DMS53 treated with DMSO at 0.1 percent for 48 hours (cell line): ENCODE measurements at regions not wholly inside any gene's neighbourhood (a gene's known extent, or its start where the extent isn't known, plus 50 kb on each side); places are given as distances from the start of the nearest gene placed in this dataset.
"Not testable (repeated sequence)": the region's sequence is repeated elsewhere in the genome, so short reads cannot be mapped to it uniquely, and the experiment has no call there.

ENCODE experiments used
- DNase-seq: peaks from one replicate; lab custom pipeline; 2025; ENCODE audit not compliant: unreplicated experiment; lab: John Stamatoyannopoulos, UW

DNA sequence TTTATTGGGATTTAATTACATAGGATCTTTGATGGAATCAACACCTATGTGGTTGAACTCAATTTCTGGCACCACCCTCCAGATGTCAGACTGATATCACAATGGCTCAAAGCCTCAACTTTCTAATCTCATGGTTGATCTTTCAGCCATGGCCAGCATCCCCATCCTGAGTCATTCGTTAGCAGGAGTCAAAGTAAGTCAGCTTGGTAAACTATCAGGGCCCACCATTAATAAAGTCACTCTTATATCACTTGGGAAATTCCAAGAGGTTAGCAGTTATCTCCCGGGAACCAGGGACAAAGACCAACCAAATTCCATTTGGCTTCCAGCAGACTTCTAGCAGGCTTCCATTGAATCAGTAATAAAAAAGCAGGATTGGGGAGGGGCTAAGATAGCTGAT is 50.7 kb upstream of the TNFSF4 start:
- DNase-seq, result no peak

DNA sequence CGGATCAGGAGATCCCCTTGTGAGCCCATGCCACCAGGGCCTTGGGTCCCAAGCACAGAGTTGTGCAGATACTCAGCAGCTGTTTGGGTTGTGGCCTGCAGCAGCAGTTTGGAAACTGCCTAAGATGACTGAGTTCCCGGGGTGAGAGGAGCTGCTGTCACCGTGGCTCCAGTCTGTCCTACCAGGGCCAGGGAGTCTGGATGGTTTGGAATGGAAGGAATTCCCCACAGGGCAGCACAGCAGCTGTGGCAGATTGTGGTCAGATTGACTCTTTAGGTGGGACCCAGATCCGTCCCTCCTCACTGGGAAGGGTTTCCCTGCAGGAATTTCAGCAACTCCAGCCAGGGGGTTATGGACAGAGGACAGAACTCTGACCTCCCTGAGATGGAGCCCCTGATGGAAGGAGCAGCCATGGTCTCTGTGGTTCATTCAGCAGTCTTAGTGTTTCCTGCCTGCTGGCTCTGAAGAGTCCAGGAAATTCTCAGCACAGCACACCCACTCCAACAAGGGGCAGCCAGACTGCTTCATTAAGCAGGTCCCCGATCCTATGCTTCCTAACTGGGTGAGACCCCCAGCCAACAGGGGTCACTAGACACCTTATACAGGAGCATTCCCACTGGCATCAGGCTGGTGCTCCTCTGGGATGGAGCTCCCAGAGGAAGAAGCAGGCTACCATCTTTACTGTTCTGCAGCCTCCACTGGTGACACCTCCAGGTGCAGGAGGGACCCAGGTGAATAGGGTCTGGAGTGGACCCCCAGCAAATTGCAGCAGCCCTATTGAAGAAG is 51.5 kb upstream of the TNFSF4 start:
- DNase-seq, result no peak

DNA sequence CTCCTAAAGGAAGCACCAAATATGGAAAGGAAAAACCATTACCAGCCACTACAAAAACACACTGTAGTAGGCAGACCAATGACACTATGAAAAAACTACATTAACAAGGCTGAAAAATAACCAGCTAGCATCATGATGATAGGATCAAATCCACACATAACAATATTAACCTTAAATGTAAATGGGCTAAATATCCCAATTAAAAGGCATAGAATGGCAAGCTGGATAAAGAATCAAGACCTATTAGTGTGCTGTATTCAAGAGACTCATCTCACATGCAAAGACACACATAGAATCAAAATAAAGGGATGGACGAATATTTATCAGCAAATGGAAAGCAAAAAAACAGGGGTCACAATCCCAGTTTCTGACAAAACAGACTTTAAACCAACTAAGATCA is 53.2 kb upstream of the TNFSF4 start:
- not testable (repeated sequence) for DNase-seq

DNA sequence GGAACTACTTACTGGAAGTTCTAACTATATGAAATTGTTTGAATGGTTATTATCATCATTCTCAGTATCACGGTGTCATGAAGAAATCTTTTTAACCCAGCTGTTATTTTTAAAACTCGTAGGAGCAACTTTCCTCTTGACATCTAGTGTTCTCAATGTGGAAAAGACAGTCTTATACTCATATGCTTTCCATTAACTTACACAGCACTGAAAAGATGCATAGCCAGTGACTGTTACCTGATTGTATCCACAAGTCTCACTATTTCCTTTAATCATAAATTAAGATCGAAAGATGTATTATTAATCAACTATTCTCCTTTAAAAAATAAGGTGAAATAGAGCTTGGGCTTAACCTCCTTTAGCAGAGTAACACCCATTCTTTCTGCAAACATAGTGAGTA is 59.7 kb upstream of the TNFSF4 start:
- DNase-seq, result no peak

DNA sequence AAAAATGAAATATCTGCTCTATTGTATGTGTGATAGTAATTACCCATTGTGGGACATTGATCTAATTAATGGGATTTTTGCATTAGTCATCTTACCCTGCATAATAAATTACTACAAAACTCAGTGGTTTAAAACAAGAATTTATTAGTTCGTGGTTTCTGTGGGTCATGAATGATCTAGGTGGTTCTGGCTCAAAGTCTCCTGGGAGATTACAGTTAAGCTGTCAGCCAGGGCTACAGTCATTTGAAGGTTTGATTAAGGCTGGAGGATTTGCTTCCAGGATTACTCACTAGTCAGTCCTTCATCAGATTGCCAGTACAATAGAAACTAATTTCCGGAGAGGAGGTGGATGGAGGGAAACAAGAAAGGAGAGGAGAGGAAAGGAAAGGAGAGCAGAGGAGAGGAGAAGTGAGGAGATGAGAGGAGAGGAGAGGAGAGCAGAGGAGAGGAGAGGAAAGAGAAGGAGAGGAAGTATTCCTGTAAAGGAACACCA is 60.4 kb upstream of the TNFSF4 start:
- no peak for DNase-seq

DNA sequence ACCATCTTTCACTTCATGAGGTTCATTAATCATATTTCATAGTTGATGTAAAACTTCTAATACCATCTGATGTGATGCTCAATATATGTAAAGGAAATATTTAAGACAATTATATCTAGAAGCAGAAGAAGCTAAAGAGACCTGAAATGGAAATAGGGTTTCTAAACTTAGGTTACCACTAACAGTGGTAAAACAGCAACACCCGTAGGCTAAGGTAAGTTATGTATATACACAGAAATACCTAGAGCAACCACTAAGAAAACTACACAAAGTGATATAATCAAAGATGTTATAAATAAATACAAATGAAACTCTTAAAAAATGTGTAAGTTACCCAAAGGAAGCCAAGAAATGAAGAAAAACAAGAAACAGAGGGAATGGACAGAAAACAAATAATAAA is 61.1 kb upstream of the TNFSF4 start:
- no peak for DNase-seq

DNA sequence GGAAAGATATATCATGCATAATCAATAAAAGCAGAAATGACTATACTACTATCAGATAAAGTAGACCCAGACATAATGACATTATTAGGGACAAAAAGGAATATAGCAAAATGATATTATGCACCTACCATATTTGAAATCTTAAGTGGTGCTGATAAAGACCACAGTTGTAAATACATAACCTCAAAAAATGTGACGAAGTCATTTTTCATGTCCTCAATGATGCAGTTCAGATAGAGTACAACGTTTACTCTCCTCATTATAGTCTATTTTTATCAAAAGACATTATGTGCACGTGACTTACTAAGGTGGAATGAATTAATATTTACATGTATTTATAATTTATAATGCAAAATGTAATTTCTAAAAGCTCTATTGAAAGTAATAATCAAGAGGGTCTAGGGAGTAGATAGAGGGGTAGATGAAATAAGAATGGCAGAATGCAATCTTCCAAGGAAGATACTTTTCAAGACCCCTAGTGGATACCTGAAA is 61.7 kb upstream of the TNFSF4 start:
- no peak for DNase-seq

DNA sequence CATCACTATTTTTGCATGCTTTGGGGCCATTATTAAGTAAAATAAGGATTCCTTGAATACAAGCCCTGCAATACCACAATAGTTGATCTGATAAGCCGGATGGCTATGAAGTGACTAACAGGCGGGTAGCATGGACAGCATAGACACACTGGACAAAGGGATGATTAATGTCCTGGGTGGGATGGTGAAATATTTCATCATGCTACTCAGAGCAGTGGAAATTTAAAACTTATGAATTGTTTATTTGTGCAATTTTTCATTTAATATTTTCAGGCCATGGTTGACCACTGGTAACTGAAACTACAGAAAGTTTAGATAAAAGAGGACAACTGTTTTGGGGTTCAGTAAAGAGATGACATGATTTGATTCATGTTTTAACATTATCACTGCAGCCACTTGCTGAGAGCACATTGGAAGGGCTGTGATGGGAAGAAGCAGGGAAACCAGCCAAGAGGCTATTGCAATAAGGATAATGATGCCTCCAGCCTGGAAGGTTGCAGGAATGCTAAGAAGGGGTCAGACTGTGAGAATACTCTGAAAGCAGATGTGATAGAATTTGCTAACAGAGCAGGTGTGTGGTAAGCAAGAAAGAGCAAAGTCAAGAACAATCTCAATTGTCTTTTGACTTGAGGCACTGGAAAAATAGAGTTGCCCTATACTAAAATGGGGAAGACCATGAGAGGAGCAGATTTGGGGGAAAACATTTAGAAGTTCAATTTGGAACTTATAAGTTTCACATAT is 62.5 kb upstream of the TNFSF4 start:
- DNase-seq, result no peak

DNA sequence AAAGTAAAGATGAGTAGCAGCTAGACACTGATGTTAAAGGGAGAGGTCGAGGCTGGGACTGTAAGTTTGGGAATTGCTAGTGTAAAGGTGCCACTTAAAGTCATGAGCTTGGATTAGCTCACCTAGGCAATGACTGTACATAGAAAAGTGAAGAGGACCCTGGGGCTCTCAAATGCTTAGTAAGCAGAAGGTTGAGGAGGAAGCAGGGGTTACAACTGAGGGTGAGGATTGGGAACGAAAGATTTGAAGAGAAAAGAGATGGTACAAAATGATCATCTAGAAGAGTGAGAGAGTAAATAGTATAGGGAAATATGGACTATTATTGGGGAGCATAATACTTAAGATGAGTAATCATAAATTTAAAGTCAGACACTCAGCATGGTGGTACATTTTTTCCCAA is 63.1 kb upstream of the TNFSF4 start:
- no peak for DNase-seq

DNA sequence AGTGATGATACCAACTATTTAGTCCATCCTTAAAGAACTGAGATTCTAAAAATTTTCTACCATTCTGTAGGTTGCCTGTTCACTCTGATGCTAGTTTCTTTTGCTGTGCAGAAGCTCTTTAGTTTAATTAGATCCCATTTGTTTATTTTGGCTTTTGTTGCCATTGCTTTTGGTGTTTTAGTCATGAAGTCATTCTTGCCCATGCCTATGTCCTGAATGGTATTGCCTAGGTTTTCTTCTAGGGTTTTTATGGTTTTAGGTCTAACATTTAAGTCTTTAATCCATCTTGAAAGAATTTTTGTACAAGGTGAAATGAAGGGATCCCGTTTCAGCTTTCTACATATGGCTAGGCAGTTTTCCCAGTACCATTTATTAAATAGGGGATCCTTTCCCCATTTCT is 63.9 kb upstream of the TNFSF4 start:
- not testable (repeated sequence) for DNase-seq

DNA sequence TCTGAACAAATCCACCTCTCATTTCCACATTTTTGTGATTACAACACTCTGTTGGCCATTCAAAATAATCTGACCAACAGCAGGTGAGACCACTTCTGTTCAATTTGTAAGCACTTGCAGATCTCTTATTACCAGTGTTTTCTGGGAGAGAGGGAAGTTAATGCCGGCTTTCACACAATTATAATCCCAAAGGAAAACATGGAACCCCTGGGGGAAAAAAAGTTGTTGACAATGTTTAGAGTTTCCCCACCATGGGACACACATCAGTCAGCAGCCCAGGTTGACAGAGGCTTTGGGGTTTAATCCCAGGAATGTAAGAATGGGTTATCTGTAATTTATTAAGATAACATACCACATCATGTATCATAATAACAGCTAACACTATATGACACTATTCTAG is 68.4 kb upstream of the TNFSF4 start:
- DNase-seq, result no peak

DNA sequence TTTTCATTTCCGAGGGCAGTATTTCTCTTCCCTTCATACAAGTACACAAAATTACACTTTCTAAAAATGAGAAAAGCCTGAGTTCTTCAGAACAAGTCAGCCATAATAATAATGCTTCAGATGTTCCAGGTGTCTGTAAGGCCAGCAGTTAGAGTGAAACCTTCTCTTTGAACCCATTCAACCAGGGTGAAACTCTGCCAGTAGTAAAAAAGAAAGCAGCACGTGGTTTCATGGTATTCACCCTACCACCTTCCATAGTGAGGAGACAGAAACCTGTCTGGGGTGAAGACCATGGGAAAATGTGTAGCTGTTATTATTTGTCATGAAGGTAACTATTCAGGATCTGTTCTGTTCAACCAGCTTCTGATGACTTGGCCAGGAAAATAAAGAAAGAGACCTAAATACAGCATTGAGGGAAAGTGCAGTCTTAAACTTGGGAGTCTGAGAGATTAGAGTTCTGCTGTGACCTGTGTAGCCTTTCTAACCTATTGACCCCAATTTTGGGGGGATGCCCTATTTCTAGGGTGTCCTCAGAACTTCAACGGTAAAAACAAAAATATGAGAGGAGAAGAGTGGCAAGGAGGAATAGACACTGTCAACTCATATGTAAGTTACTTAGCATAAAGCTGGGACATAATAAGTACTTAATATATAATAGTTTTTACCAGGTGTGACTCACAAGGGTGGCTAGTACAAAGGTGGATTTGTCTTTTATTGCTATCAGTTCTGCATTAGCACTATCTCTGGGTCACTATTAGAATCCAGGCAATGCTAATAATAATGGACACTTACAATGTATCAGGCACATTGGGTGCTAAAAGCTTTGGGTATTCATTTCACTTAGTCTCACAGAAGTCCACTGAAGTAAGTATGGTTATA is 70.0 kb upstream of the TNFSF4 start:
- no peak for DNase-seq

DNA sequence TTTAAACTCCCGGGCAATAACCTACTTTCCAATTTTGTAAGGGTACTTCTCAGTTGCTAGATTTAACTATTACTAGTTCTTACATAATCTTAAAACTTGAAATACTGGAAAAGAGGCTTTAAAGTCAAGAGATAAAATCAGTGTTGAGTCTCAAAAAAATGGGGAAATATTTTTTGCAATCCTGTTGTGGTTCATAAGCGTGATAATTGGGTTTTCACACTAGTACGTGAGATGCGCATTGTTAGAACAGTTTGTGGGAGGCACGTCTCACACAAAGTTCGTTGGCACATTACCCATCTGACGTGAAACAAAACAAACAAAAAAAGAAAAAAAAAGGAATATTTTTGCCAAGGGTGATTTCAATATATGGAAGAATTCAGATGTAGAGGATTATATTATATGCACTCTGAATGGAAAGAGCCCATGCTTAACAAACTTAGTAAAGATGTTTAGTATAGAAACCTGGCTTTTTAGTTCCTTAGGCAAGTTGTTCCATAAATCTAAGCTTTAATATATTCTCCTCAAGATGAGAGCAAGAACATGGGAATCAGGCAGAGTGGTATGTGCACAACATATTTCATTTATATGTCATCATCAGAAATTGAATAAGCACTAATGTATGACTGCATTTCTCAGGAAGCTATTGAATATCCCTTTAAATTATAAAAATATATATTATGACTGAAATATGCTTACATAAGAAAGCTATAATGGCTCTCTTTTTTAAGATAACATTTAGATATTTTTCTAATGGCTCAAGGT is 73.9 kb upstream of the TNFSF4 start:
- DNase-seq, result no peak

DNA sequence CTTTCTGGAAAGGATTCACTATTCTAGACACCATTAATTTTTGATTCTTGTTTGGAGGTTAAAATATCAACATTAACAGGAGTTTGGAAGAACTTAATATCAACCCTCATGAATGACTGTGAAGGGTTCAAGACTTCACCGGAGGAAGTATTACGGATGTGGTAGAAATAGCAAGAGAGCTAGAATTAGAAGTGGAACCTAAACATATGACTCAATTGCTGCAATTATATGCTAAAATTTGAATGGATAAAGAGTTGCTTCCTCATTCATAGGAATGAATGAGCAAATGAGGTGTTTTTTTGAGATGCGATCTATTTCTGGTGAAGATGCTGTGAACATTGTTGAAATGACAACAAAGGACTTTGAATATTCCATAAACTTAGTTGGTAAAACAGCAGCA is 77.9 kb upstream of the TNFSF4 start:
- no peak for DNase-seq

DNA sequence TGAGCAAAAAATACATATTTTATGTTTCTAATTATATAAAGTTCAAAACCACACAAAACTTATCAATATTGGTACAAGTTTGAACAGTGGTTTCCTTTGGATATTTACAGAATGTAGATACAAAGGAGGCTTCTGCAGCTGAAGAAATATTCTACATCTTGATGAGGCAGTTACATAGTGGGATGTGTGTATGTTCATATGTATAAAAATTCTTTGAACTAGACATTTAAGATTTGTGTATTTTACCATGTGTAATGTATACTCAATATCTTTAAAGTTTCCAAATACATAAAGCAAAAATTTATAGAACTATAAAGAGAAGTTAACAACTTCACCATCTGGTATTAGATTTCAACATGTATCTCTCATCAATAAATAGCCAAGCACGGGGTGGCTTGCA is 80.7 kb upstream of the TNFSF4 start:
- DNase-seq, result no peak

DNA sequence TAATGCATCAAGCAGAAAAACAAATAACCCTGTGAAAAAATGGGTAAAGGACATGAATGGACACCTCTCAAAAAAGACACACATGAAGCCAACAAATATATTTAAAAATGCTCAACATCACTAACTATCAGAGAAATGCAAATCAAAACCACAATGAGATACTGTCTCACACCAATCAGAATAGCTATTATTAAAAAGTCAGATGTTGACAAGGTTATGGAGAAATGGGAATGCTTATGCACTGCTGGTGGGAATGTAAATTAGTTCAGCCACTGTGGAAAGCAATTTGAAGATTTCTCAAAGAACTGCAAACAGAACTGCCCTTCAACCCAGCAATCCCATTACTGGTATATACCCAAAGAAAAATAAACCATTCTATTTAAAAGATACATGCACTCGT is 86.6 kb upstream of the TNFSF4 start:
- DNase-seq, result no peak

DNA sequence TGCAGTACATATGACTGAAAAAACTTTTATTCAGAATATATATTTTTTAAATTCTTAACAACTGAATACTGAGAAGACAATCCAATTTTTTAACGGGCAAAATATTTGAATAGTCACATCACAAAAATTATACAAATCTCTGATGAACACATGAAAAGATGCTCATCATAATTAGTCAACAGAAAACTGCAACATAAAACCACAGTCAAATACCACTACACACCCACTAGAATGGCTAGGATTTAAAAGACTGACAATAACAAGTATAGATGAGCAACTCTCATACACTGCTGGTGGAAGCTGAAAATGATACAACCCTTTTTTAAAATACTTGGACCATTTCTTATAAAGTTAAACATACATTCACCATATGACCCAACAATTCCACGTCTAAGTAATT is 87.7 kb upstream of the TNFSF4 start:
- DNase-seq, result no peak

DNA sequence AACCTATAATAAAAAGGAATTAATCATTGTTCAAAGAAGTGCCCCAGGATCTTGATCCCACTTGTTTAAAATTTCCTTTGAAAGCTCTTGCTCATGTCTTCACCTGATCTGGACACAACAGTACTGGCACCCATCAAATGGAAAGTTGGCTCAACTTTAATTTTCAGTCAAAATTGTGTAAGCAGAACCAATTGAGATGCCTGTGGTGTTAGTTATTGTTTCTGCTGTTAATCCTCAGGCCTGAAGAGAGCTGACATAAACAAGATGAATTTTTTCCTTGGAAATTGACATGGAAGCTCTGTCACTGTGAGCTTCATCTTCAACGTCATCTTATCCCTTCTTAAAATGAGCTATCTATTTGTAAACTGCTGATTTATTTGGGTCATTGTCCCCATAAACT is 88.3 kb upstream of the TNFSF4 start:
- DNase-seq, result no peak

DNA sequence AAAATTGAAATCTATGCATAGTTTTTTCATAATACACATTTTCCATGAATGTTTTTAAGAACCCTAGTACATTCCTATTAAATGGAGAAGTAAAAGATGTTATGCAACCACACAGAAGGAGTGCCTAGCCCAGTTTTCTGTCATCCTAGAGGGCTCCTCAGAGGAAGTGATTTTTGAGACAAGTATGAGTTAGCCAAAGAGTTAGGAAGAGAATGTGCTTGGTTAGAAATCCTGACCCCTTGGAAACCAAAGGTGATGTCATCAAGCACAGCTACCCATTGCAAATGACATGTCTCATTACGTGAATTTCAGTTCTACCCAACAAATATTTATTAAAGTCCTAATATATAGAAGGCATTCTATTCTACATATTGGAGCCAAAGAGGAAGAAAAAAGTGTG is 88.9 kb upstream of the TNFSF4 start:
- DNase-seq, result no peak

DNA sequence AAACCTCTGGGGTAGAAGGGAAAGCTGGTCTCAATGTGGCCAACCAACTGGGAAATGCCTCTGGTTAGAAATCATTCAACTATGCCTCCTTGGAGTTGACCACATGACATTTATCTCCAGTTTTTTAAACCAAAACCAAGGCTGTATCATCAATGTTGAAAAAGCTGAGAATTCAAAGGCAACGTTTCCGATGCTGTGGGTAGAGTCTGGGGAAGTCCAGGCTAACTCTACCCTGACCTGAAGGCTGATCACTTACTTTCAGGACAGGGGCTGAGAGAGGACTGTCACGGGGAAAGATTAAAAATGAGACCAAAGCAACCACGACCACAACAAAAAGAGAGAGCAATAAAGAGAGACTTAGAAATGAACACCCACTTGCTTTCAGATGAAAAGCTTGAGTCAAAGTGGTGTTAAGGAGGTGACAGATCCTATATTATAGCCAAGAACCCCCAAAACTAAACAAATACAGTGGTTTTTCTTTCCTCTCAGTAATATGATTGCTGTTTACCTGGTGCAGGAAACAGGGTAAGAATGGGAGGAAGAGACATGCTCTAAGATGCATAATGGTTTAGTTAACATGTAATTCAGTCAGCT is 90.8 kb upstream of the TNFSF4 start:
- DNase-seq, result no peak
